ENCODE measurements at regions not wholly inside any gene's neighbourhood (a gene's known extent, or its start where the extent isn't known, plus 50 kb on each side); places are given as distances from the start of the nearest gene placed in this dataset.

GRCh38 chr10:3427347-3427746, 254.8 kb upstream of the PITRM1 start:
- Histone ChIP-seq H3K4me3 (ENCODE audit: low read depth, low read length) (no peak overlapping the region), H3K27me3 (ENCODE audit: control insufficient read depth, insufficient read depth, low read length) (no peaks in the 10 kb centered on the region), H3K36me3 (ENCODE audit: control insufficient read depth, insufficient read depth, low read length) (no peaks in the 10 kb centered on the region)
- no peak for TF ChIP-seq CTCF (IDR thresholded peaks at IDR 0.05; ENCODE audit: insufficient read depth, low read length, poor library complexity, severe bottlenecking)
- DNase-seq (ENCODE audit: low read depth) = no peak

- H3K36me3 ChIP-seq (ENCODE audit: control insufficient read depth, insufficient read depth, low read length) = no peaks in the 10 kb centered on the region
- no peak overlapping the region for H3K4me3 ChIP-seq (ENCODE audit: low read depth, low read length)
- no peak for DNase-seq (ENCODE audit: low read depth)
- TF ChIP-seq CTCF (IDR thresholded peaks at IDR 0.05; ENCODE audit: insufficient read depth, low read length, poor library complexity, severe bottlenecking) = no peak
- no peaks in the 10 kb centered on the region for H3K27me3 ChIP-seq (ENCODE audit: control insufficient read depth, insufficient read depth, low read length)
These were observed 253.7 kb upstream of the PITRM1 start for GRCh38 chr10:3426190-3426845.

- no peak for DNase-seq (ENCODE audit: low read depth)
- H3K4me3 ChIP-seq (ENCODE audit: low read depth, low read length) = no peak overlapping the region
- no peaks in the 10 kb centered on the region for H3K27me3 ChIP-seq (ENCODE audit: control insufficient read depth, insufficient read depth, low read length)
- no peaks in the 10 kb centered on the region for H3K36me3 ChIP-seq (ENCODE audit: control insufficient read depth, insufficient read depth, low read length)
- no peak for TF ChIP-seq CTCF (IDR thresholded peaks at IDR 0.05; ENCODE audit: insufficient read depth, low read length, poor library complexity, severe bottlenecking)
These were observed 253.1 kb upstream of the PITRM1 start for GRCh38 chr10:3425716-3426115.

GRCh38 chr10:3425261-3425660, 252.7 kb upstream of the PITRM1 start:
- Histone ChIP-seq H3K36me3 (ENCODE audit: control insufficient read depth, insufficient read depth, low read length) (no peaks in the 10 kb centered on the region), H3K4me3 (ENCODE audit: low read depth, low read length) (no peak overlapping the region), H3K27me3 (ENCODE audit: control insufficient read depth, insufficient read depth, low read length) (no peaks in the 10 kb centered on the region)
- no peak for TF ChIP-seq CTCF (IDR thresholded peaks at IDR 0.05; ENCODE audit: insufficient read depth, low read length, poor library complexity, severe bottlenecking)
- no peak for DNase-seq (ENCODE audit: low read depth)

- no peak for DNase-seq (ENCODE audit: low read depth)
- Histone ChIP-seq H3K36me3 (ENCODE audit: control insufficient read depth, insufficient read depth, low read length) (no peaks in the 10 kb centered on the region), H3K4me3 (ENCODE audit: low read depth, low read length) (no peak overlapping the region), H3K27me3 (ENCODE audit: control insufficient read depth, insufficient read depth, low read length) (no peaks in the 10 kb centered on the region)
- no peak for TF ChIP-seq CTCF (IDR thresholded peaks at IDR 0.05; ENCODE audit: insufficient read depth, low read length, poor library complexity, severe bottlenecking)
These were observed 251.7 kb upstream of the PITRM1 start for GRCh38 chr10:3424111-3424851.

Measured in kidney epithelial cell (primary cell).